Dendritic cell treated with granulocyte-macrophage colony-stimulating factor and Interleukin-4, amounts not matched to agents 40 ng/mL and 50 ng/mL, for 4 days (primary cell): ENCODE measurements at regions not wholly inside any gene's neighbourhood (a gene's known extent, or its start where the extent isn't known, plus 50 kb on each side); places are given as distances from the start of the nearest gene placed in this dataset.

ENCODE experiments used
- H3K27ac Mint-ChIP-seq: one replicate; pipeline ENCODE4 v1.8.0; 2022; ENCODE audit warnings: mild to moderate bottlenecking, mixed read lengths
- H3K27me3 Mint-ChIP-seq: one replicate; pipeline ENCODE4 v1.8.0; 2022; ENCODE audit warnings: mild to moderate bottlenecking, mixed read lengths
- H3K36me3 Mint-ChIP-seq: one replicate; pipeline ENCODE4 v1.8.0; 2022; ENCODE audit warnings: low read depth, mixed read lengths
- H3K4me1 Mint-ChIP-seq: one replicate; pipeline ENCODE4 v1.8.0; 2022; ENCODE audit warnings: low read depth, mixed read lengths
- H3K4me3 Mint-ChIP-seq: one replicate; pipeline ENCODE4 v1.8.0; 2022; ENCODE audit warnings: mild to moderate bottlenecking, moderate library complexity, mixed read lengths
- H3K9me3 Mint-ChIP-seq: one replicate; pipeline ENCODE4 v1.8.0; 2022; ENCODE audit warnings: mixed read lengths
- intact Hi-C: fragments of 100-400 bp; cut with micrococcal nuclease; formaldehyde crosslinking; loops from one replicate; pipeline ENCODE4 v1.15.0; 2022

- H3K36me3 Mint-ChIP-seq, result no peaks in the 10 kb centered on the region
- H3K4me3 Mint-ChIP-seq, result no peak overlapping the region
- no peaks in the 10 kb centered on the region for H3K27me3 Mint-ChIP-seq
- intact Hi-C loops, result no loop called here
- H3K4me1 Mint-ChIP-seq, result no peaks in the 10 kb centered on the region
- no peak overlapping the region for H3K27ac Mint-ChIP-seq
- peaks cover 12% of the 10 kb centered on the region for H3K9me3 Mint-ChIP-seq
These were observed 331.1 kb downstream of the FSIP2 start for GRCh38 chr2:186069676-186070075.

DNA sequence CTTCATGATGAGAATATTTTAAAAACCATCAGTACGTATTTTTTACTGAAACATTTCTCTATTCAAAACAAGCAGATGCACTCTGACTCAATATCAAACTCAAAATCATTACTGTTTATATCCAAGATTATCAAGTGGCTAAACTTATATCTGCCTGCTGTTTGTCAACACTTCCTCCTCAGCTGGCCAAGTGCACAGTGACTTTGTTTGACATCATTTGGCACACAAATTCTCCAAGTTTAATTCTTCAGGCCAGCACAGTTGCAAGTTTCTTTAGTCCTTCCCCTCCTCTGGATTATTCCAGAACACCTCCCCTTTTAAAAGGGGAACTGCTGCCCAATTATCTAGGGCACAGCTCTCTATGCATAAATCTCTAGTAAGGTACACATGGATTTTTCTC, 346.6 kb downstream of the FSIP2 start:
- intact Hi-C loops, result no loop called here
- Mint-ChIP-seq H3K36me3 (no peaks in the 10 kb centered on the region), H3K4me3 (no peak overlapping the region), H3K27me3 (no peaks in the 10 kb centered on the region), H3K4me1 (no peaks in the 10 kb centered on the region), H3K27ac (no peak overlapping the region), H3K9me3 (no peaks in the 10 kb centered on the region)

DNA sequence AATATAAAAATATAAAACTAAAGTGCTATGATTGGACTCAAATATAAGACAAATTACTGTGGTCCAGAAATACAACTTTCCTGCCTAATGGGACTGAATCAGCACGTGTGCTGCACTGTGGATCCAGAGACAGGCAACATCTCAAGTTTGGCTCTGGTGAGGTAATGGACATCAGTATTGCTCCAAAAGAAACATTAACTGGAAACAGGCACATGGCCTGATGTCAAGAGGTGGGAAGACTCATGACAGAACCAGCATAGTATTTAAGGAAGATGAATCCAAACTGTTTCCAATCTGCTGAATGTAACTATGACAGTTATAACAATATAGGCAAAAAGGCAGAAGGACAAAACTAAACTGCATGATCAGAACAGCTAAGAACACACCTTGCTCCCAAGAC, 354.6 kb downstream of the FSIP2 start:
- intact Hi-C loops, result no loop called here
- peaks cover 9% of the 10 kb centered on the region for H3K9me3 Mint-ChIP-seq
- H3K4me1 Mint-ChIP-seq, result no peaks in the 10 kb centered on the region
- no peak overlapping the region for H3K27ac Mint-ChIP-seq
- H3K36me3 Mint-ChIP-seq, result no peaks in the 10 kb centered on the region
- no peak overlapping the region for H3K4me3 Mint-ChIP-seq
- H3K27me3 Mint-ChIP-seq, result no peaks in the 10 kb centered on the region

GRCh38 chr2:186098821-186099220, 360.2 kb downstream of the FSIP2 start:
- Mint-ChIP-seq H3K4me3 (no peak overlapping the region), H3K4me1 (no peaks in the 10 kb centered on the region), H3K36me3 (no peaks in the 10 kb centered on the region), H3K9me3 (peaks cover 4% of the 10 kb centered on the region), H3K27me3 (no peaks in the 10 kb centered on the region), H3K27ac (no peak overlapping the region)
- intact Hi-C loops, result no loop called here

GRCh38 chr2:186099826-186100225, 361.2 kb downstream of the FSIP2 start:
- Mint-ChIP-seq H3K4me1 (no peaks in the 10 kb centered on the region), H3K9me3 (no peaks in the 10 kb centered on the region), H3K4me3 (no peak overlapping the region), H3K27ac (no peak overlapping the region), H3K27me3 (no peaks in the 10 kb centered on the region), H3K36me3 (no peaks in the 10 kb centered on the region)
- intact Hi-C loops, result no loop called here

- Mint-ChIP-seq H3K27me3 (no peaks in the 10 kb centered on the region), H3K27ac (no peak overlapping the region), H3K9me3 (no peaks in the 10 kb centered on the region), H3K4me1 (no peaks in the 10 kb centered on the region), H3K4me3 (no peak overlapping the region), H3K36me3 (no peaks in the 10 kb centered on the region)
- intact Hi-C loops, result no loop called here
These were observed 362.0 kb downstream of the FSIP2 start for GRCh38 chr2:186100636-186101035.

DNA sequence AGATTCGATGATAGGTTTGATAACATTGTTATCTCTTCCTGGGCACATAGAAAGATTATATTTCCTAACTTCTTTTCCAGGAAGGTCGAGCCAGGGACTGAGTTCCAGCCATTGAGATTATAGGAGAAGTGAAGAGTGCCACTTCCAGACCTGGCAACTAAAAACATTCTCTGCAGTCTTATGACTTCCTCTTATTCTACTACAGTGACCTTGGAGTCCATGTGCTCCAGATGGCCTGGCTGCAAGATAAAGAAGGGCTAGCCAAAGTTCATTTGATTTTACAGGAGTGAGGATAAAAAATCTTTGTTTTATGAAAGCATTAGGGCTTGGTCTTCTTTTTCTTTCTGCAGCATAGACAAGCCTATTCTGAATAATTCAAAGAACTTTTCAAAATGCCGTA, 363.0 kb downstream of the FSIP2 start:
- no peaks in the 10 kb centered on the region for H3K9me3 Mint-ChIP-seq
- no peaks in the 10 kb centered on the region for H3K36me3 Mint-ChIP-seq
- no peak overlapping the region for H3K4me3 Mint-ChIP-seq
- H3K27me3 Mint-ChIP-seq, result no peaks in the 10 kb centered on the region
- no peaks in the 10 kb centered on the region for H3K4me1 Mint-ChIP-seq
- intact Hi-C loops, result no loop called here
- H3K27ac Mint-ChIP-seq, result no peak overlapping the region

- Mint-ChIP-seq H3K27me3 (no peaks in the 10 kb centered on the region), H3K4me1 (no peaks in the 10 kb centered on the region), H3K27ac (no peak overlapping the region), H3K36me3 (no peaks in the 10 kb centered on the region), H3K4me3 (no peak overlapping the region), H3K9me3 (no peaks in the 10 kb centered on the region)
- intact Hi-C loops, result no loop called here
These were observed 364.7 kb downstream of the FSIP2 start for GRCh38 chr2:186103276-186103675.

DNA sequence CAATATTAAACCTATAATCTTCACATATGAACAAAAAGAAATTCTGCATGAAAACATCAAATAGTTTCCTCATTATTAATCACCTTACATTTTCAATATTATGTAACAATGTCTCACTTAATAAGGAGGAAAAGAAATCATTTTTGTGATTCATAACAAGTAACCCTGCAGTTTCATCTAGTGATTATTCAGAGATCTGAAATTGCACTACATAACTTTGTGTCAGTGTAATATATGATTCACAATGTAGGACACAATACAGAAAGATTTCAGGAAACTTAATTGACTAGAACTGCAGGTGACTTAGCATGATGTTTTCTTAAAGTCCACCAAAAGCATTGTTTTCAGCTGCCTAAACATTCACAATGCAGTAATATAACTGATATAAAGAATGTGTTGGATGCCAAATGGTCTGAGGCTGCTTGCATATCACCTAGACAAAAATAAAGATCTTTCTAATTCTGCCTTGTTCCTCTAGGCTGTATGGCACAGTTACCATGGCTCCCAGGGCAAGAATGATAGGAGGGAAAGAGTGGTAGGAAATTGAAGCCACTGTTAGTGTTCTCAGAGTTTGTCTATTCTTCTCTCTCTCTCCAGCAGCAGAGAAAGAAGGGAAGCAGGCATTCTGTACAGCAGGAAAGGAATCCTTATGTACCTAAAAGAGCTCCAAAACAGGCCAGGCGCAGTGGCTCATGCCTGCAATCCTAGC, 366.6 kb downstream of the FSIP2 start:
- no peak overlapping the region for H3K4me3 Mint-ChIP-seq
- H3K27ac Mint-ChIP-seq, result no peak overlapping the region
- no peaks in the 10 kb centered on the region for H3K36me3 Mint-ChIP-seq
- intact Hi-C loops, result no loop called here
- H3K4me1 Mint-ChIP-seq, result peaks cover 11% of the 10 kb centered on the region
- H3K27me3 Mint-ChIP-seq, result no peaks in the 10 kb centered on the region
- H3K9me3 Mint-ChIP-seq, result peaks cover 11% of the 10 kb centered on the region

GRCh38 chr2:186108470-186108869, 369.9 kb downstream of the FSIP2 start:
- Mint-ChIP-seq H3K27me3 (no peaks in the 10 kb centered on the region), H3K4me1 (peaks cover 11% of the 10 kb centered on the region), H3K4me3 (no peak overlapping the region), H3K27ac (no peak overlapping the region), H3K9me3 (peaks cover 34% of the 10 kb centered on the region), H3K36me3 (no peaks in the 10 kb centered on the region)
- intact Hi-C loops, result no loop called here

DNA sequence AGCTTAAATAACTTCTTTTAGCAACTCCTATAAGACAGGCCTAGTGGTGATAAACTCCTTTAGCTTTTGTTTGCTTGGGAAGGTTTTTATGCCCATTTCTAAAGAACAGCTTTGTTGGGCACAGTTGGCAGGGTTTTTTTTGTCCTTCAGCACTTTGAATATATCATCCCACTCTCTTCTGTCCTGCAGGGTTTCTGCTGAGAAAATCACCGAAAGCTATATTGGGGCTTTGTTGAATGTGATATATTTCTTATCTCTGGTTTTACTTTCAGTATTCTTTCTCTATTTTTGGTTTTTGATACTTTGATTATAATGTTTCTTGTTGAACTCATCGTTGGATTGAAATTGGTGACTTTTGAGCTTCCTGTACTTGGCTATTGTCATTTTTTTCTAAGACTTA, 372.8 kb upstream of the ZC3H15 start:
- no peaks in the 10 kb centered on the region for H3K27me3 Mint-ChIP-seq
- peaks cover 11% of the 10 kb centered on the region for H3K4me1 Mint-ChIP-seq
- no peak overlapping the region for H3K27ac Mint-ChIP-seq
- H3K36me3 Mint-ChIP-seq, result no peaks in the 10 kb centered on the region
- intact Hi-C loops, result no loop called here
- no peak overlapping the region for H3K4me3 Mint-ChIP-seq
- peaks cover 62% of the 10 kb centered on the region for H3K9me3 Mint-ChIP-seq

- H3K4me1 Mint-ChIP-seq, result no peaks in the 10 kb centered on the region
- no peak overlapping the region for H3K4me3 Mint-ChIP-seq
- no peaks in the 10 kb centered on the region for H3K27me3 Mint-ChIP-seq
- no peak overlapping the region for H3K27ac Mint-ChIP-seq
- no peaks in the 10 kb centered on the region for H3K36me3 Mint-ChIP-seq
- no peaks in the 10 kb centered on the region for H3K9me3 Mint-ChIP-seq
- intact Hi-C loops, result no loop called here
These were observed 360.9 kb upstream of the ZC3H15 start for GRCh38 chr2:186125156-186125555.

- H3K4me3 Mint-ChIP-seq, result no peak overlapping the region
- H3K9me3 Mint-ChIP-seq, result no peaks in the 10 kb centered on the region
- H3K27me3 Mint-ChIP-seq, result no peaks in the 10 kb centered on the region
- intact Hi-C loops, result no loop called here
- no peaks in the 10 kb centered on the region for H3K36me3 Mint-ChIP-seq
- no peaks in the 10 kb centered on the region for H3K4me1 Mint-ChIP-seq
- H3K27ac Mint-ChIP-seq, result no peak overlapping the region
These were observed 360.4 kb upstream of the ZC3H15 start for GRCh38 chr2:186125625-186126024.

GRCh38 chr2:186126181-186126580, 359.9 kb upstream of the ZC3H15 start:
- Mint-ChIP-seq H3K9me3 (no peaks in the 10 kb centered on the region), H3K27me3 (no peaks in the 10 kb centered on the region), H3K27ac (no peak overlapping the region), H3K4me1 (no peaks in the 10 kb centered on the region), H3K4me3 (no peak overlapping the region), H3K36me3 (no peaks in the 10 kb centered on the region)
- intact Hi-C loops, result no loop called here
